ENCODE measurements at regions not wholly inside any gene's neighbourhood (a gene's known extent, or its start where the extent isn't known, plus 50 kb on each side); places are given as distances from the start of the nearest gene placed in this dataset.

DNA sequence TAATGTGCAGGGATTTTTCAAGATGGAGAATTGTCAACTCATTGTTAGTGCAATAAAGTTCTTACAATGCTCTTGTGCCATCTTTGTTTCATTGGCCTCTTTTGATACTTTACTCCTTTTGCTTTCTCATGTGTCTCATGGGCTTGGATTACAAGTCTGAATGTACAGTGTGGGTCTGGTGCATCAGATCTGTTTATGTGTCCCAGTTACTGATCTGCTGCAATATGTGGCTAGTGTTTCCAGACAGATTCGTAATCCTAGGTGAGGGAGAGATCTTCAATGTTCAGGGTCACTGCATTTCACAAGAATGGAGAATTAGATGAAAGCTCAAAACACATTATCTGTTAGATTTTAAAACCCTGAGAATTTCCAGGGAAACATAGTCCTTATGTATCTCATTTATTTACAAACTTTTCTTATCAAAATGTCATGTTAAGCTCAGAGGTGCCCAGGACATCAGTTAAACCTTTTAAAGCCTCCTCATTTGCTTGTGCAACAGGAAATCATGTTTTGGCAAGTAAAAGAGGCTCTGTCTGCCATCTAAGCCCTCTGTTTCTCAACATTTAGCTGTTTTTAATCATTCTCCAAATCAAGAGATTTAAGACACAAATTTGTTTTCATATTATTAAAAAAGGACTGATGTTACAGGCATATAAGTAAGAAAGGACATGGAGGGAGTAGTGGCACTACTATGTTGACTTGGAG is 108.1 kb downstream of the NUP35 start:
- no peak for TF ChIP-seq POLR2A (IDR thresholded peaks at IDR 0.05)
- TF ChIP-seq, protein P1, sequence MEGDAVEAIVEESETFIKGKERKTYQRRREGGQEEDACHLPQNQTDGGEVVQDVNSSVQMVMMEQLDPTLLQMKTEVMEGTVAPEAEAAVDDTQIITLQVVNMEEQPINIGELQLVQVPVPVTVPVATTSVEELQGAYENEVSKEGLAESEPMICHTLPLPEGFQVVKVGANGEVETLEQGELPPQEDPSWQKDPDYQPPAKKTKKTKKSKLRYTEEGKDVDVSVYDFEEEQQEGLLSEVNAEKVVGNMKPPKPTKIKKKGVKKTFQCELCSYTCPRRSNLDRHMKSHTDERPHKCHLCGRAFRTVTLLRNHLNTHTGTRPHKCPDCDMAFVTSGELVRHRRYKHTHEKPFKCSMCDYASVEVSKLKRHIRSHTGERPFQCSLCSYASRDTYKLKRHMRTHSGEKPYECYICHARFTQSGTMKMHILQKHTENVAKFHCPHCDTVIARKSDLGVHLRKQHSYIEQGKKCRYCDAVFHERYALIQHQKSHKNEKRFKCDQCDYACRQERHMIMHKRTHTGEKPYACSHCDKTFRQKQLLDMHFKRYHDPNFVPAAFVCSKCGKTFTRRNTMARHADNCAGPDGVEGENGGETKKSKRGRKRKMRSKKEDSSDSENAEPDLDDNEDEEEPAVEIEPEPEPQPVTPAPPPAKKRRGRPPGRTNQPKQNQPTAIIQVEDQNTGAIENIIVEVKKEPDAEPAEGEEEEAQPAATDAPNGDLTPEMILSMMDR (IDR thresholded peaks at IDR 0.05): no peak

Measured in Peyer's patch (tissue), 4 donors.